CD4-positive, CD25-positive, alpha-beta regulatory T cell (primary cell): ENCODE measurements at regions not wholly inside any gene's neighbourhood (a gene's known extent, or its start where the extent isn't known, plus 50 kb on each side); places are given as distances from the start of the nearest gene placed in this dataset.
"Not testable (repeated sequence)": the region's sequence is repeated elsewhere in the genome, so short reads cannot be mapped to it uniquely, and the experiment has no call there.

ENCODE experiments used
- ATAC-seq, 2 donors: fragments of 150-1000 bp; cut with Tn5 transposase; one replicate each; pipeline ENCODE4 v1.10.0; 2021; ENCODE audit warnings: low read depth in 2 of 2, moderate number of reproducible peaks in 2 of 2, moderate library complexity in 1 of 2
- DNase-seq, 3 donors: peaks; one replicate each; pipeline versions ENCODE4 v3.0.0 to v3.0.0-alpha.2; 2012 to 2022; ENCODE audit warnings: mixed read lengths in 1 of 3
- H3K27ac ChIP-seq: one replicate; pipeline ENCODE4 v1.7.0; 2013; ENCODE audit warnings: mild to moderate bottlenecking, low read length; ENCODE audit not compliant: insufficient read depth, poor library complexity, severe bottlenecking
- H3K27me3 ChIP-seq: one replicate; pipeline ENCODE4 v1.7.0; 2013; ENCODE audit warnings: low read length; ENCODE audit not compliant: control insufficient read depth, insufficient read depth
- H3K36me3 ChIP-seq: one replicate; pipeline ENCODE4 v1.7.0; 2013; ENCODE audit warnings: mild to moderate bottlenecking, low read length, moderate library complexity; ENCODE audit not compliant: control insufficient read depth, insufficient read depth
- H3K4me1 ChIP-seq: 2 replicates; pipeline ENCODE4 v1.7.0; 2013; ENCODE audit warnings: mild to moderate bottlenecking, low read length; ENCODE audit not compliant: insufficient read depth, control insufficient read depth, poor library complexity, severe bottlenecking
- H3K4me3 ChIP-seq: one replicate; pipeline ENCODE4 v1.7.0; 2013; ENCODE audit warnings: low read depth, mild to moderate bottlenecking, low read length, moderate library complexity
- H3K9me3 ChIP-seq, 2 experiments: 1 replicate in 1 of 2; 2 replicates in 1 of 2; pipeline ENCODE4 v1.7.0; 2013; ENCODE audit warnings: low read length in 2 of 2, mild to moderate bottlenecking in 1 of 2, moderate library complexity in 1 of 2; ENCODE audit not compliant: control insufficient read depth in 2 of 2
- H3K27ac Mint-ChIP-seq, 3 donors: one replicate each; pipeline ENCODE4 v1.8.0; 2020 to 2022; ENCODE audit warnings: mild to moderate bottlenecking in 3 of 3, mixed read lengths in 3 of 3, moderate library complexity in 2 of 3
- H3K27me3 Mint-ChIP-seq: one replicate; pipeline ENCODE4 v1.8.0; 2022; ENCODE audit warnings: mild to moderate bottlenecking, mixed read lengths
- H3K36me3 Mint-ChIP-seq: one replicate; pipeline ENCODE4 v1.8.0; 2020; ENCODE audit warnings: mixed read lengths
- H3K4me1 Mint-ChIP-seq, 4 donors: one replicate each; pipeline ENCODE4 v1.8.0; 2020 to 2022; ENCODE audit warnings: mixed read lengths in 4 of 4, mild to moderate bottlenecking in 1 of 4
- H3K4me3 Mint-ChIP-seq, 4 donors: one replicate each; pipeline ENCODE4 v1.8.0; 2020 to 2022; ENCODE audit warnings: mild to moderate bottlenecking in 4 of 4, mixed read lengths in 4 of 4, moderate library complexity in 3 of 4
- H3K9me3 Mint-ChIP-seq, 7 donors: one replicate each; pipeline ENCODE4 v1.8.0; 2020 to 2022; ENCODE audit warnings: mixed read lengths in 7 of 7, mild to moderate bottlenecking in 3 of 7, moderate library complexity in 2 of 7

- H3K27ac Mint-ChIP-seq, H3K36me3 Mint-ChIP-seq, H3K4me3 Mint-ChIP-seq, DNase-seq, H3K4me1 ChIP-seq, H3K27me3 Mint-ChIP-seq, ATAC-seq, H3K4me1 Mint-ChIP-seq, H3K4me3 ChIP-seq, H3K9me3 ChIP-seq, H3K27ac ChIP-seq, H3K27me3 ChIP-seq, H3K9me3 Mint-ChIP-seq, H3K36me3 ChIP-seq: not testable (repeated sequence)
Measured at GRCh38 chr4:17018621-17019020, 120.2 kb upstream of the LDB2 start.

DNA sequence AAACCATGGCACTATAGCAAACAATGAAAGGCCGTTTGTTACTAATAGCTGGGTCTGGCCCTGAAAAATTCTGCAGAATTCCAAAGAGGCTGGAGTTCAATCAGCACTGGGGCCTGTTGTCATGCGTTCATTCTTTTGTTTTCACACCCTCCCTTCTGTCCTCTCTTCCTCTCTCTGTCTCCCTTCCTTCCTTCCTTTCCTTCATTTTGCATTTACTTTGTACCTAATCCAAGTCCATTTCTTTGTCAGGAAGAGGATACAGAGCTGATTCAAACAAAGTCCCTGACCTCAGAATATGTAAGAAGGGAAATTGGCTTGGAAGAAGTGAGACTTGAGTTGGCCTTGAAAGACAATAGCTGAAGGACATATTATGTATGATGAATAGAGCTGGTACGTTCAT is 119.6 kb upstream of the LDB2 start:
- Mint-ChIP-seq H3K4me1 (no peaks in the 10 kb centered on the region), H3K27ac (no peak overlapping the region), H3K36me3 (no peaks in the 10 kb centered on the region), H3K27me3 (no peaks in the 10 kb centered on the region), H3K9me3 (peaks cover 0 to 7% (median 0%) of the 10 kb centered on the region in 7 donors), H3K4me3 (no peak overlapping the region)
- no peaks in the 10 kb centered on the region for H3K9me3 ChIP-seq
- no peak overlapping the region for H3K27ac ChIP-seq
- H3K27me3 ChIP-seq, result no peaks in the 10 kb centered on the region
- H3K36me3 ChIP-seq, result no peaks in the 10 kb centered on the region
- no peak overlapping the region for H3K4me3 ChIP-seq
- no peak for DNase-seq
- ATAC-seq, result no peak
- H3K4me1 ChIP-seq, result no peaks in the 10 kb centered on the region

GRCh38 chr4:17013382-17014006 is 115.0 kb upstream of the LDB2 start:
- no peak for DNase-seq
- Mint-ChIP-seq H3K4me3 (no peak overlapping the region), H3K9me3 (peaks cover 0 to 2% (median 0%) of the 10 kb centered on the region in 7 donors), H3K36me3 (no peaks in the 10 kb centered on the region), H3K27me3 (no peaks in the 10 kb centered on the region), H3K4me1 (no peaks in the 10 kb centered on the region), H3K27ac (no peak overlapping the region)
- Histone ChIP-seq H3K27ac (no peak overlapping the region), H3K4me1 (no peaks in the 10 kb centered on the region), H3K36me3 (no peaks in the 10 kb centered on the region), H3K9me3 (no peaks in the 10 kb centered on the region), H3K27me3 (no peaks in the 10 kb centered on the region), H3K4me3 (no peak overlapping the region)
- ATAC-seq, result no peak

GRCh38 chr4:17012451-17012850 is 114.0 kb upstream of the LDB2 start:
- H3K27ac ChIP-seq, result no peak overlapping the region
- no peaks in the 10 kb centered on the region for H3K27me3 ChIP-seq
- DNase-seq (no peak), ATAC-seq (no peak)
- no peak overlapping the region for H3K4me3 ChIP-seq
- H3K36me3 Mint-ChIP-seq, result no peaks in the 10 kb centered on the region
- H3K4me1 ChIP-seq, result no peaks in the 10 kb centered on the region
- peaks cover 0 to 2% (median 0%) of the 10 kb centered on the region in 7 donors for H3K9me3 Mint-ChIP-seq
- H3K9me3 ChIP-seq, result no peaks in the 10 kb centered on the region
- H3K27ac Mint-ChIP-seq, result no peak overlapping the region
- H3K27me3 Mint-ChIP-seq, result no peaks in the 10 kb centered on the region
- H3K36me3 ChIP-seq, result no peaks in the 10 kb centered on the region
- no peaks in the 10 kb centered on the region for H3K4me1 Mint-ChIP-seq
- H3K4me3 Mint-ChIP-seq, result no peak overlapping the region

- Mint-ChIP-seq H3K27ac (no peak overlapping the region), H3K27me3 (no peaks in the 10 kb centered on the region), H3K4me1 (no peaks in the 10 kb centered on the region), H3K9me3 (peaks cover 0 to 2% (median 0%) of the 10 kb centered on the region in 7 donors), H3K36me3 (no peaks in the 10 kb centered on the region), H3K4me3 (no peak overlapping the region)
- no peak overlapping the region for H3K27ac ChIP-seq
- H3K27me3 ChIP-seq, result no peaks in the 10 kb centered on the region
- no peaks in the 10 kb centered on the region for H3K36me3 ChIP-seq
- ATAC-seq, result no peak
- H3K9me3 ChIP-seq, result no peaks in the 10 kb centered on the region
- DNase-seq, result no peak
- no peaks in the 10 kb centered on the region for H3K4me1 ChIP-seq
- no peak overlapping the region for H3K4me3 ChIP-seq
Measured at GRCh38 chr4:17010426-17011087, 112.1 kb upstream of the LDB2 start.

GRCh38 chr4:17009871-17010367 is 111.5 kb upstream of the LDB2 start:
- no peak overlapping the region for H3K4me3 Mint-ChIP-seq
- H3K9me3 Mint-ChIP-seq, result peaks cover 0 to 2% (median 0%) of the 10 kb centered on the region in 7 donors
- Histone ChIP-seq H3K27me3 (no peaks in the 10 kb centered on the region), H3K4me3 (no peak overlapping the region), H3K27ac (no peak overlapping the region), H3K36me3 (no peaks in the 10 kb centered on the region), H3K4me1 (no peaks in the 10 kb centered on the region), H3K9me3 (no peaks in the 10 kb centered on the region)
- no peaks in the 10 kb centered on the region for H3K36me3 Mint-ChIP-seq
- no peaks in the 10 kb centered on the region for H3K4me1 Mint-ChIP-seq
- ATAC-seq (no peak), DNase-seq (no peak)
- H3K27ac Mint-ChIP-seq, result no peak overlapping the region
- no peaks in the 10 kb centered on the region for H3K27me3 Mint-ChIP-seq

GRCh38 chr4:17008834-17009345 is 110.4 kb upstream of the LDB2 start:
- no peak overlapping the region for H3K4me3 Mint-ChIP-seq
- no peak for DNase-seq
- H3K9me3 ChIP-seq, result no peaks in the 10 kb centered on the region
- H3K4me1 ChIP-seq, result no peaks in the 10 kb centered on the region
- peaks cover 0 to 2% (median 0%) of the 10 kb centered on the region in 7 donors for H3K9me3 Mint-ChIP-seq
- no peaks in the 10 kb centered on the region for H3K4me1 Mint-ChIP-seq
- no peaks in the 10 kb centered on the region for H3K27me3 ChIP-seq
- no peak overlapping the region for H3K27ac ChIP-seq
- H3K27ac Mint-ChIP-seq, result no peak overlapping the region
- H3K36me3 ChIP-seq, result no peaks in the 10 kb centered on the region
- no peaks in the 10 kb centered on the region for H3K36me3 Mint-ChIP-seq
- no peaks in the 10 kb centered on the region for H3K27me3 Mint-ChIP-seq
- no peak overlapping the region for H3K4me3 ChIP-seq
- ATAC-seq, result no peak
